Parathyroid adenoma (tissue), 2 donors: ENCODE measurements at regions not wholly inside any gene's neighbourhood (a gene's known extent, or its start where the extent isn't known, plus 50 kb on each side); places are given as distances from the start of the nearest gene placed in this dataset.

ENCODE experiments used
- H2AFZ ChIP-seq: fragments of 300-600 bp; sonication (generic); one replicate; pipeline ENCODE4 v1.7.0; 2017; ENCODE audit warnings: antibody characterized with exemption, mild to moderate bottlenecking
- H3K27ac ChIP-seq: fragments of 300-600 bp; sonication (generic); one replicate; pipeline ENCODE4 v1.7.0; 2017
- H3K27me3 ChIP-seq: fragments of 300-600 bp; sonication (generic); one replicate; pipeline ENCODE4 v1.7.0; 2017; ENCODE audit warnings: low read length; ENCODE audit not compliant: control insufficient read depth, insufficient read depth
- H3K36me3 ChIP-seq: fragments of 300-600 bp; sonication (generic); one replicate; pipeline ENCODE4 v1.7.0; 2017; ENCODE audit warnings: low read length; ENCODE audit not compliant: control insufficient read depth, insufficient read depth
- H3K4me1 ChIP-seq: fragments of 300-600 bp; sonication (generic); one replicate; pipeline ENCODE4 v1.7.0; 2017; ENCODE audit warnings: control low read depth
- H3K4me2 ChIP-seq: fragments of 300-600 bp; sonication (generic); one replicate; pipeline ENCODE4 v1.7.0; 2017; ENCODE audit warnings: low read length
- H3K4me3 ChIP-seq: fragments of 300-600 bp; sonication (generic); one replicate; pipeline ENCODE4 v1.7.0; 2017; ENCODE audit warnings: low read depth, low read length
- H3K79me2 ChIP-seq: fragments of 300-600 bp; sonication (generic); one replicate; pipeline ENCODE4 v1.7.0; 2017; ENCODE audit warnings: control low read depth
- H3K9ac ChIP-seq: fragments of 300-600 bp; sonication (generic); one replicate; pipeline ENCODE4 v1.7.0; 2017; ENCODE audit warnings: mild to moderate bottlenecking
- H3K9me3 ChIP-seq: fragments of 300-600 bp; sonication (generic); one replicate; pipeline ENCODE4 v1.7.0; 2017; ENCODE audit warnings: low read length; ENCODE audit not compliant: control insufficient read depth
- CTCF ChIP-seq: fragments of 300-600 bp; sonication (generic); IDR thresholded peaks from one replicate; pipeline ENCODE4 v1.7.0; 2017; ENCODE audit warnings: antibody characterized with exemption, mild to moderate bottlenecking
- donor health status: primary hyperparathyroidism.

GRCh38 chr20:63081831-63082230 is 75.1 kb upstream of the BHLHE23 start:
- no peak overlapping the region for H3K4me3 ChIP-seq
- H2AFZ ChIP-seq, result no peak overlapping the region
- H3K9ac ChIP-seq, result no peak overlapping the region
- H3K4me2 ChIP-seq, result no peak overlapping the region
- H3K27ac ChIP-seq, result no peak overlapping the region
- TF ChIP-seq CTCF, result no peak
- no peaks in the 10 kb centered on the region for H3K9me3 ChIP-seq
- H3K27me3 ChIP-seq, result no peaks in the 10 kb centered on the region
- no peaks in the 10 kb centered on the region for H3K36me3 ChIP-seq
- H3K4me1 ChIP-seq, result no peaks in the 10 kb centered on the region
- H3K79me2 ChIP-seq, result no peaks in the 10 kb centered on the region

GRCh38 chr20:63081351-63081750 is 74.6 kb upstream of the BHLHE23 start:
- Histone ChIP-seq H2AFZ (no peak overlapping the region), H3K9ac (no peak overlapping the region), H3K27ac (no peak overlapping the region), H3K4me3 (no peak overlapping the region), H3K79me2 (no peaks in the 10 kb centered on the region), H3K4me2 (no peak overlapping the region), H3K4me1 (no peaks in the 10 kb centered on the region), H3K27me3 (no peaks in the 10 kb centered on the region), H3K36me3 (no peaks in the 10 kb centered on the region), H3K9me3 (no peaks in the 10 kb centered on the region)
- no peak for TF ChIP-seq CTCF

- no peak for TF ChIP-seq CTCF
- H3K9me3 ChIP-seq, result no peaks in the 10 kb centered on the region
- H3K27me3 ChIP-seq, result no peaks in the 10 kb centered on the region
- H2AFZ ChIP-seq, result no peak overlapping the region
- no peaks in the 10 kb centered on the region for H3K36me3 ChIP-seq
- no peak overlapping the region for H3K27ac ChIP-seq
- H3K4me3 ChIP-seq, result no peak overlapping the region
- no peak overlapping the region for H3K9ac ChIP-seq
- no peak overlapping the region for H3K4me2 ChIP-seq
- H3K79me2 ChIP-seq, result no peaks in the 10 kb centered on the region
- H3K4me1 ChIP-seq, result no peaks in the 10 kb centered on the region
These were observed 74.0 kb upstream of the BHLHE23 start for GRCh38 chr20:63080811-63081210.

GRCh38 chr20:63080411-63080810 is 73.6 kb upstream of the BHLHE23 start:
- no peaks in the 10 kb centered on the region for H3K9me3 ChIP-seq
- H3K79me2 ChIP-seq, result no peaks in the 10 kb centered on the region

More at GRCh38 chr20:63080411-63080810, 73.6 kb upstream of the BHLHE23 start:
- Histone ChIP-seq H3K9ac (no peak overlapping the region), H3K4me3 (no peak overlapping the region), H3K4me2 (no peak overlapping the region), H3K27me3 (no peaks in the 10 kb centered on the region), H2AFZ (no peak overlapping the region), H3K4me1 (no peaks in the 10 kb centered on the region), H3K27ac (no peak overlapping the region), H3K36me3 (no peaks in the 10 kb centered on the region)
- no peak for TF ChIP-seq CTCF
